Activated CD8-positive, alpha-beta memory T cell treated with anti-CD3 and anti-CD28 coated beads for 36 hours (primary cell): ENCODE measurements at regions not wholly inside any gene's neighbourhood (a gene's known extent, or its start where the extent isn't known, plus 50 kb on each side); places are given as distances from the start of the nearest gene placed in this dataset.

Experiments used
- CTCF ChIA-PET: fragments of 350-600 bp; sonication (Branson Sonifier 250); formaldehyde crosslinking; loops from one replicate; lab custom pipeline; 2021; ENCODE audit warnings: antibody characterized with exemption; lab: Charles Lee
- POLR2A ChIA-PET: fragments of 350-600 bp; sonication (Branson Sonifier 250); formaldehyde crosslinking; loops from one replicate; lab custom pipeline; 2021; ENCODE audit warnings: antibody characterized with exemption; lab: Charles Lee

GRCh38 chr12:105848286-105848685 lies 290.5 kb downstream of the NUAK1 start:
- ChIA-PET POLR2A (no interaction called here), CTCF (no interaction called here)

GRCh38 chr12:105850103-105850968 lies 288.4 kb downstream of the NUAK1 start:
- ChIA-PET CTCF (no interaction called here), POLR2A (no interaction called here)

GRCh38 chr12:105852496-105852895 lies 286.3 kb downstream of the NUAK1 start:
- CTCF ChIA-PET, result no interaction called here
- POLR2A ChIA-PET, result interaction anchor here (0.6 kb wide), 1 partner anchor 520 kb away, joined by 5 read pairs; no protein-coding TSS in a partner anchor

- ChIA-PET CTCF (no interaction called here), POLR2A (interaction anchor here (0.6 kb wide), 1 partner anchor 520 kb away, joined by 5 read pairs; no protein-coding TSS in a partner anchor)
These were observed 285.8 kb downstream of the NUAK1 start for GRCh38 chr12:105852951-105853350.

GRCh38 chr12:105854071-105854470 lies 284.7 kb downstream of the NUAK1 start:
- ChIA-PET CTCF (no interaction called here), POLR2A (no interaction called here)

- POLR2A ChIA-PET, result no interaction called here
- CTCF ChIA-PET, result no interaction called here
These were observed 283.2 kb downstream of the NUAK1 start for GRCh38 chr12:105855361-105856047.

GRCh38 chr12:105856048-105856405 lies 282.7 kb downstream of the NUAK1 start:
- ChIA-PET POLR2A (no interaction called here), CTCF (no interaction called here)

- ChIA-PET CTCF (no interaction called here), POLR2A (no interaction called here)
These were observed 279.6 kb downstream of the NUAK1 start for GRCh38 chr12:105858981-105859710.

GRCh38 chr12:105860561-105861207 lies 278.1 kb downstream of the NUAK1 start:
- CTCF ChIA-PET, result no interaction called here
- POLR2A ChIA-PET, result no interaction called here

GRCh38 chr12:105861227-105861626 lies 277.5 kb downstream of the NUAK1 start:
- ChIA-PET CTCF (no interaction called here), POLR2A (no interaction called here)

- CTCF ChIA-PET, result no interaction called here
- POLR2A ChIA-PET, result no interaction called here
These were observed 276.5 kb downstream of the NUAK1 start for GRCh38 chr12:105862163-105862821.

GRCh38 chr12:105864316-105864715 lies 274.4 kb downstream of the NUAK1 start:
- ChIA-PET CTCF (no interaction called here), POLR2A (no interaction called here)

GRCh38 chr12:105864901-105865300 lies 273.9 kb downstream of the NUAK1 start:
- POLR2A ChIA-PET, result no interaction called here
- CTCF ChIA-PET, result no interaction called here

- CTCF ChIA-PET, result interaction anchor here (0.7 kb wide), 1 partner anchor 285 kb away, joined by 3 read pairs; no protein-coding TSS in a partner anchor
These were observed 272.9 kb downstream of the NUAK1 start for GRCh38 chr12:105865886-105866285.

GRCh38 chr12:105874121-105874520 lies 264.6 kb downstream of the NUAK1 start:
- POLR2A ChIA-PET, result no interaction called here
- CTCF ChIA-PET, result no interaction called here

More at GRCh38 chr12:105865886-105866285, 272.9 kb downstream of the NUAK1 start:
- POLR2A ChIA-PET, result no interaction called here

GRCh38 chr12:105876396-105876927 lies 262.3 kb downstream of the NUAK1 start:
- POLR2A ChIA-PET, result no interaction called here

GRCh38 chr12:105878964-105879363 lies 259.8 kb downstream of the NUAK1 start:
- ChIA-PET CTCF (no interaction called here), POLR2A (no interaction called here)

More at GRCh38 chr12:105876396-105876927, 262.3 kb downstream of the NUAK1 start:
- CTCF ChIA-PET, result no interaction called here

- CTCF ChIA-PET, result no interaction called here
- POLR2A ChIA-PET, result no interaction called here
These were observed 257.8 kb downstream of the NUAK1 start for GRCh38 chr12:105880824-105881388.
